Keratinocyte (primary cell): ENCODE measurements at regions not wholly inside any gene's neighbourhood (a gene's known extent, or its start where the extent isn't known, plus 50 kb on each side); places are given as distances from the start of the nearest gene placed in this dataset.

Experiments
- DNase-seq: peaks from one replicate; pipeline ENCODE4 v3.0.0-alpha.2; 2011; ENCODE audit warnings: low read depth, missing footprints, low spot score
- FAIRE-seq: peaks from 2 replicates; lab custom pipeline; 2011; peaks lifted over from hg19 to GRCh38; lab: Jason Lieb, UNC
- H2AFZ ChIP-seq: 2 replicates; pipeline ENCODE4 v1.6.0; 2012; ENCODE audit warnings: low read length, control low read depth, inconsistent platforms; ENCODE audit not compliant: control insufficient read depth
- H3K27ac ChIP-seq: 2 replicates; pipeline ENCODE4 v1.5.1; 2011; ENCODE audit warnings: low read length; ENCODE audit not compliant: control insufficient read depth, insufficient read depth
- H3K27me3 ChIP-seq: 3 replicates; pipeline ENCODE4 v1.6.0; 2011; ENCODE audit warnings: low read length; ENCODE audit not compliant: control insufficient read depth, insufficient read depth; ENCODE audit errors: extremely low read depth
- H3K36me3 ChIP-seq, 2 experiments: 2 replicates in 1 of 2; 3 replicates in 1 of 2; pipeline ENCODE4 v1.5.1; 2011; ENCODE audit warnings: low read length in 2 of 2, mild to moderate bottlenecking in 1 of 2; ENCODE audit not compliant: control insufficient read depth in 2 of 2, insufficient read depth in 2 of 2; ENCODE audit errors: extremely low read depth in 1 of 2
- H3K4me1 ChIP-seq: 3 replicates; pipeline ENCODE4 v1.5.1; 2011; ENCODE audit warnings: low read length; ENCODE audit not compliant: control insufficient read depth, insufficient read depth; ENCODE audit errors: extremely low read depth
- H3K4me2 ChIP-seq: 3 replicates; pipeline ENCODE4 v1.6.0; 2011; ENCODE audit warnings: low read depth, low read length; ENCODE audit not compliant: control insufficient read depth, insufficient read depth; ENCODE audit errors: extremely low read depth
- H3K4me3 ChIP-seq, 3 experiments: fragments of 200-600 bp in 1 of 3; sonication (generic) in 1 of 3; 2 replicates in 2 of 3; 3 replicates in 1 of 3; pipeline ENCODE4 v1.5.1; 2011 to 2016; ENCODE audit warnings: low read length in 3 of 3, mild to moderate bottlenecking in 3 of 3, control low read depth in 2 of 3, inconsistent platforms in 1 of 3, low read depth in 1 of 3, mixed read lengths in 1 of 3, mixed run types in 1 of 3, moderate library complexity in 1 of 3; ENCODE audit not compliant: control insufficient read depth in 2 of 3, insufficient read depth in 2 of 3; ENCODE audit errors: extremely low read depth in 1 of 3
- H3K79me2 ChIP-seq: 2 replicates; pipeline ENCODE4 v1.6.0; 2012; ENCODE audit warnings: low read length; ENCODE audit not compliant: control insufficient read depth, insufficient read depth
- H3K9ac ChIP-seq: 3 replicates; pipeline ENCODE4 v1.6.0; 2011; ENCODE audit warnings: low read length; ENCODE audit not compliant: control insufficient read depth, insufficient read depth; ENCODE audit errors: extremely low read depth
- H3K9me1 ChIP-seq: 3 replicates; pipeline ENCODE4 v1.6.0; 2011; ENCODE audit warnings: low read length; ENCODE audit not compliant: control insufficient read depth, insufficient read depth; ENCODE audit errors: extremely low read depth
- H3K9me3 ChIP-seq: 2 replicates; pipeline ENCODE4 v1.5.1; 2012; ENCODE audit warnings: low read depth, low read length; ENCODE audit not compliant: control insufficient read depth
- H4K20me1 ChIP-seq: 3 replicates; pipeline ENCODE4 v1.6.0; 2011; ENCODE audit warnings: low read length; ENCODE audit not compliant: control insufficient read depth, insufficient read depth; ENCODE audit errors: extremely low read depth
- EZH2 ChIP-seq: IDR thresholded peaks from one replicate; pipeline ENCODE4 v1.6.1; 2012; ENCODE audit warnings: inconsistent platforms, mild to moderate bottlenecking, low read length, moderate library complexity
- dilution Hi-C: fragments of 300-500 bp; cut with MboI; formaldehyde crosslinking; loops from one replicate; pipeline ENCODE4 v1.7.0; 2020; ENCODE audit warnings: low sequenced_read_pairs; ENCODE audit not compliant: extremely low pct_ligation_motif_present
- TF ChIP-seq, protein P1 (sequence below), 3 experiments: IDR thresholded peaks in 1 of 3; conservative IDR thresholded peaks in 1 of 3; optimal IDR thresholded peaks in 1 of 3; 2 replicates in 2 of 3; 3 replicates in 1 of 3; pipeline versions ENCODE3 to v1.5.1; 2011; ENCODE audit warnings: low read length in 3 of 3, mild to moderate bottlenecking in 3 of 3, moderate library complexity in 2 of 3, control low read depth in 1 of 3, inconsistent platforms in 1 of 3; ENCODE audit not compliant: insufficient read depth in 2 of 3; ENCODE audit errors: extremely low read depth in 1 of 3

DNA sequence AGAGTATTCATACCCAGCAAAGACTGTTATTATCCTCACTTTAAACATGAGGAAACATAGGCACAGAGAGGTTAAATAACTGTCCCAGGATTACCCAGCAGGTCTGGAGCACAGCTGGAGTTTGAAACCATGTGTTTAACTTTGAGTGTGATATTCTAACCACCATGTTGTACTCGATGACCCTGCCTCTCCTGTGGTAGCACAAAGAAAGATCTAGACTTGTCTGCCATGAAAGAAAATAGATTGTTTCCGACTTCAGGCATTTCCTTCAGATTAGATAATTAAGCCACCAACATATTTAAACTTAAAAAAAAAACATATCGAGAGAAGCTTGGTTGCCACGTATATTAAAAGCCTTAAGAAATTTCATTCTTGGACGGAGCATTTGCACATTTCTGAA, 104.6 kb upstream of the RUNX1 start:
- H3K27me3 ChIP-seq: no peaks in the 10 kb centered on the region
- no peaks in the 10 kb centered on the region for H3K9me1 ChIP-seq
- H2AFZ ChIP-seq: no peak overlapping the region
- FAIRE-seq: no peak
- DNase-seq: no peak
- peaks cover 33% of the 10 kb centered on the region for H3K4me1 ChIP-seq
- no peak for TF ChIP-seq EZH2
- TF ChIP-seq, protein P1, sequence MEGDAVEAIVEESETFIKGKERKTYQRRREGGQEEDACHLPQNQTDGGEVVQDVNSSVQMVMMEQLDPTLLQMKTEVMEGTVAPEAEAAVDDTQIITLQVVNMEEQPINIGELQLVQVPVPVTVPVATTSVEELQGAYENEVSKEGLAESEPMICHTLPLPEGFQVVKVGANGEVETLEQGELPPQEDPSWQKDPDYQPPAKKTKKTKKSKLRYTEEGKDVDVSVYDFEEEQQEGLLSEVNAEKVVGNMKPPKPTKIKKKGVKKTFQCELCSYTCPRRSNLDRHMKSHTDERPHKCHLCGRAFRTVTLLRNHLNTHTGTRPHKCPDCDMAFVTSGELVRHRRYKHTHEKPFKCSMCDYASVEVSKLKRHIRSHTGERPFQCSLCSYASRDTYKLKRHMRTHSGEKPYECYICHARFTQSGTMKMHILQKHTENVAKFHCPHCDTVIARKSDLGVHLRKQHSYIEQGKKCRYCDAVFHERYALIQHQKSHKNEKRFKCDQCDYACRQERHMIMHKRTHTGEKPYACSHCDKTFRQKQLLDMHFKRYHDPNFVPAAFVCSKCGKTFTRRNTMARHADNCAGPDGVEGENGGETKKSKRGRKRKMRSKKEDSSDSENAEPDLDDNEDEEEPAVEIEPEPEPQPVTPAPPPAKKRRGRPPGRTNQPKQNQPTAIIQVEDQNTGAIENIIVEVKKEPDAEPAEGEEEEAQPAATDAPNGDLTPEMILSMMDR (optimal IDR thresholded peaks at IDR 0.05 in 1 of 3, IDR thresholded peaks at IDR 0.05 in 1 of 3, conservative IDR thresholded peaks at IDR 0.05 in 1 of 3; ENCODE audit: extremely low read depth in 1 of 3, insufficient read depth in 2 of 3, low read length in 3 of 3): no peak
- no peak overlapping the region for H3K27ac ChIP-seq
- H3K4me2 ChIP-seq: no peak overlapping the region
- peaks cover 4% of the 10 kb centered on the region for H3K9me3 ChIP-seq
- no peak overlapping the region for H3K9ac ChIP-seq
- dilution Hi-C loops: no loop called here
- no peak overlapping the region for H3K4me3 ChIP-seq
- H3K79me2 ChIP-seq: no peaks in the 10 kb centered on the region
- H4K20me1 ChIP-seq: no peaks in the 10 kb centered on the region
- H3K36me3 ChIP-seq: no peaks in the 10 kb centered on the region

DNA sequence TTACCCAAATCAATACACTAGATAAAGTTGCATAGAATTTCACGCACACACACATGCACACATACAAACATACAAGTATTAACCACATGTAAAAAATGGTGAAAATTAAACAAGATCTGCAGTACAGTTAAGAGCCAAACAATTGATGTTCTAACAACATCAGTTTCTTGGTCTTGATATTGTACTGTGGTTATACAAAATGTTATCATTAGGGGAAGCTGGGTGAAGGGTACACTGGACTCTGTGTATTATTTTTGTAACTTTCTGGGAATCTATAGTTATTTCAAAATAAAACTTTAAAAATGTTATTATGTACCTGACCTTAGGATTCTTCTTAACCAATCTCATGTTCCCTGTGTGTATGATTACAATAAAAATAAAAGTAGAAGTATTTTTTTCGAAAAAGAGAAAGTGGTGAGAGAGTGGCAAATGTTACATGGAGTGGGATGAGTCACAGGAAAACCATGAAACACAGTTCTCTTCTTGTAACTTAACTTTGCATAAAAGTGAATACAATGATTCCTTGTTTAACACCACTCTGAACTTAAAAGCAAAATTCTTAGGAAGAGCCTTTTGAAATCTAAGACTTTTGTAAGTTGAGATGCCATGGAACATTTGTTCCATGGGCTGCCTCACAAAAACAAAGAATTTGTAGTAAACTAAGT, 101.6 kb upstream of the RUNX1 start:
- H3K4me1 ChIP-seq: peaks cover 62% of the 10 kb centered on the region
- H3K79me2 ChIP-seq: no peaks in the 10 kb centered on the region

More for the DNA sequence above, 101.6 kb upstream of the RUNX1 start:
- Histone ChIP-seq H3K9me3 (no peaks in the 10 kb centered on the region), H3K9ac (peak overlapping the region; percentile 6), H3K4me3 (no peak overlapping the region), H3K9me1 (no peaks in the 10 kb centered on the region), H3K36me3 (no peaks in the 10 kb centered on the region), H3K27ac (peak overlapping the region; percentile 74), H2AFZ (no peak overlapping the region), H4K20me1 (no peaks in the 10 kb centered on the region), H3K4me2 (peak overlapping the region; percentile 16), H3K27me3 (no peaks in the 10 kb centered on the region)
- TF ChIP-seq EZH2: no peak
- TF ChIP-seq, protein P1 (optimal IDR thresholded peaks at IDR 0.05 in 1 of 3, IDR thresholded peaks at IDR 0.05 in 1 of 3, conservative IDR thresholded peaks at IDR 0.05 in 1 of 3; ENCODE audit: extremely low read depth in 1 of 3, insufficient read depth in 2 of 3, low read length in 3 of 3): no peak
- FAIRE-seq (peak; percentile 29), DNase-seq (no peak)
- dilution Hi-C loops: no loop called here
